ENCODE measurements at regions not wholly inside any gene's neighbourhood (a gene's known extent, or its start where the extent isn't known, plus 50 kb on each side); places are given as distances from the start of the nearest gene placed in this dataset.

- TF ChIP-seq, protein P1, sequence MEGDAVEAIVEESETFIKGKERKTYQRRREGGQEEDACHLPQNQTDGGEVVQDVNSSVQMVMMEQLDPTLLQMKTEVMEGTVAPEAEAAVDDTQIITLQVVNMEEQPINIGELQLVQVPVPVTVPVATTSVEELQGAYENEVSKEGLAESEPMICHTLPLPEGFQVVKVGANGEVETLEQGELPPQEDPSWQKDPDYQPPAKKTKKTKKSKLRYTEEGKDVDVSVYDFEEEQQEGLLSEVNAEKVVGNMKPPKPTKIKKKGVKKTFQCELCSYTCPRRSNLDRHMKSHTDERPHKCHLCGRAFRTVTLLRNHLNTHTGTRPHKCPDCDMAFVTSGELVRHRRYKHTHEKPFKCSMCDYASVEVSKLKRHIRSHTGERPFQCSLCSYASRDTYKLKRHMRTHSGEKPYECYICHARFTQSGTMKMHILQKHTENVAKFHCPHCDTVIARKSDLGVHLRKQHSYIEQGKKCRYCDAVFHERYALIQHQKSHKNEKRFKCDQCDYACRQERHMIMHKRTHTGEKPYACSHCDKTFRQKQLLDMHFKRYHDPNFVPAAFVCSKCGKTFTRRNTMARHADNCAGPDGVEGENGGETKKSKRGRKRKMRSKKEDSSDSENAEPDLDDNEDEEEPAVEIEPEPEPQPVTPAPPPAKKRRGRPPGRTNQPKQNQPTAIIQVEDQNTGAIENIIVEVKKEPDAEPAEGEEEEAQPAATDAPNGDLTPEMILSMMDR (IDR thresholded peaks at IDR 0.05; ENCODE audit: low read depth, low read length) = no peak
- H3K4me3 ChIP-seq (ENCODE audit: low read depth, low read length) = no peak overlapping the region
Observed at GRCh38 chr6:104603108-104603745, 256.5 kb downstream of the HACE1 start.

- no peak overlapping the region for H3K4me3 ChIP-seq (ENCODE audit: low read depth, low read length)
- TF ChIP-seq, protein P1 (IDR thresholded peaks at IDR 0.05; ENCODE audit: low read depth, low read length) = no peak
Observed at GRCh38 chr6:104601721-104602120, 258.0 kb downstream of the HACE1 start.

DNA sequence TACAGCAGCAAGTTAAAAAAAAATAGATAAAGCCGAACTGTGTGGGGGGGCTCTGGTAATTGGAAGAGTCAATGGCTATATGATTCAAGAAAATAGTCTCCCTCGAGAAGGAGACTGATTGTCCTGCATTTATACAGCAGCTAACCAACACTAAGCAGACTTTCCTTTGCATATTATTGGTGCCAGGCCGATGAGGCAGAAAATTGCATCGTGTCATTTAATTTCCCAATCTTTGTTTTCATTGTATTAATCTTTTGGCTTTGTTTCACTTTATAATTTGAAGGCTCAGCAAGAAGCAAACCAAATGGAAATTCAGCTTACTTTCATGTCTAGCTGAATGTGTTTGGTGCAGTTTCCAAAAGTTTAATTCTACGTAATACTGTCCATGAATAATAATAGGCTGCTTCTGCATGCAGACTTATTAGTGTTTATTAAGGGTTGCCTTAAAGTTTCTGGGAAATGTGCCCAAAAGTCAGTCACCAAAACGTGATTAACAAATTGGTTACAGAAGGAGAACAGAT, 258.5 kb downstream of the HACE1 start:
- no peak overlapping the region for H3K4me3 ChIP-seq (ENCODE audit: low read depth, low read length)
- TF ChIP-seq, protein P1 (IDR thresholded peaks at IDR 0.05; ENCODE audit: low read depth, low read length) = no peak

- no peak overlapping the region for H3K4me3 ChIP-seq (ENCODE audit: low read depth, low read length)
- TF ChIP-seq, protein P1 (IDR thresholded peaks at IDR 0.05; ENCODE audit: low read depth, low read length) = no peak
Observed at GRCh38 chr6:104600639-104600931, 259.1 kb downstream of the HACE1 start.

- TF ChIP-seq, protein P1 (IDR thresholded peaks at IDR 0.05; ENCODE audit: low read depth, low read length) = no peak
- no peak overlapping the region for H3K4me3 ChIP-seq (ENCODE audit: low read depth, low read length)
Observed at GRCh38 chr6:104599821-104600638, 259.7 kb downstream of the HACE1 start.

- no peak overlapping the region for H3K4me3 ChIP-seq (ENCODE audit: low read depth, low read length)
- TF ChIP-seq, protein P1 (IDR thresholded peaks at IDR 0.05; ENCODE audit: low read depth, low read length) = no peak
Observed at GRCh38 chr6:104597541-104598050, 262.1 kb downstream of the HACE1 start.

GRCh38 chr6:104596091-104596490, 263.6 kb downstream of the HACE1 start:
- TF ChIP-seq, protein P1 (IDR thresholded peaks at IDR 0.05; ENCODE audit: low read depth, low read length) = no peak
- H3K4me3 ChIP-seq (ENCODE audit: low read depth, low read length) = no peak overlapping the region
